Pancreas (tissue), 10 donors: ENCODE measurements at regions not wholly inside any gene's neighbourhood (a gene's known extent, or its start where the extent isn't known, plus 50 kb on each side); places are given as distances from the start of the nearest gene placed in this dataset.

Experiments
- ATAC-seq, 4 donors: fragments of 200-7000 bp; cut with Tn5 transposase; one replicate each; pipeline versions ENCODE4 v1.8.0 to v1.9.1; 2020; ENCODE audit warnings: mild to moderate bottlenecking in 4 of 4, moderate library complexity in 4 of 4
- DNase-seq, 6 donors: peaks; one replicate each; pipeline ENCODE4 v3.0.0-alpha.2; 2020
- FAIRE-seq: peaks from 2 replicates; lab custom pipeline; 2012; peaks lifted over from hg19 to GRCh38; lab: Jason Lieb, UNC
- H3K27ac ChIP-seq, 4 donors: fragments of 200-600 bp; sonication (generic); 1 replicate in 3 of 4; 2 replicates in 1 of 4; pipeline versions ENCODE4 v1.5.0 to v1.8.0; 2020
- H3K27me3 ChIP-seq, 4 donors: fragments of 200-600 bp; one replicate each; pipeline ENCODE4 v1.8.0; 2021
- H3K36me3 ChIP-seq, 3 donors: fragments of 200-600 bp; sonication (generic) in 1 of 3; one replicate each; pipeline versions ENCODE4 v1.5.0 to v1.8.0; 2020 to 2021
- H3K4me1 ChIP-seq, 3 donors: fragments of 200-600 bp; one replicate each; pipeline ENCODE4 v1.8.0; 2021
- H3K4me3 ChIP-seq, 4 donors: fragments of 200-600 bp; sonication (generic) in 2 of 4; one replicate each; pipeline versions ENCODE4 v1.5.0 to v1.8.0; 2020 to 2021
- H3K9me3 ChIP-seq, 4 donors: fragments of 200-600 bp; one replicate each; pipeline ENCODE4 v1.8.0; 2021
- CTCF ChIP-seq, 4 donors: fragments of 200-600 bp; sonication (generic) in 3 of 4; IDR thresholded peaks; one replicate each; pipeline versions ENCODE4 v1.5.0 to v1.8.0; 2021; ENCODE audit warnings: antibody characterized with exemption in 4 of 4
- WGBS, 2 donors: extraction: QIAGEN DNeasy Blood & Tissue Kit; methylation state at CpG; one replicate each; pipeline ENCODE4 v1.1.7; 2013; 5-methylcytosine and 5-hydroxymethylcytosine counted together
- intact Hi-C, 3 donors: fragments of 100-400 bp; cut with DNase I; formaldehyde crosslinking; loops; one replicate each; pipeline versions ENCODE4 v1.11.1 to v1.14.2; 2022
- donor health status: healthy with polysubstance abuse.
- donor health status: DM: no; HTN: no; CAD: no; lungs with moderate emphysema.
- donor health status: DM: no; HTN: no; CAD: no.
- donor health status: control.
- donor health status: control.
- donor health status: Bipolar disorder and iron deficiency.
- donor health status: DM: yes; HTN: yes; CAD: no.
- donor health status: DM: no; HTN: no; CAD: no.
- donor health status: DM: no; HTN: no; CAD: no.
- donor health status: DM: yes; HTN: yes; CAD: no.

DNA sequence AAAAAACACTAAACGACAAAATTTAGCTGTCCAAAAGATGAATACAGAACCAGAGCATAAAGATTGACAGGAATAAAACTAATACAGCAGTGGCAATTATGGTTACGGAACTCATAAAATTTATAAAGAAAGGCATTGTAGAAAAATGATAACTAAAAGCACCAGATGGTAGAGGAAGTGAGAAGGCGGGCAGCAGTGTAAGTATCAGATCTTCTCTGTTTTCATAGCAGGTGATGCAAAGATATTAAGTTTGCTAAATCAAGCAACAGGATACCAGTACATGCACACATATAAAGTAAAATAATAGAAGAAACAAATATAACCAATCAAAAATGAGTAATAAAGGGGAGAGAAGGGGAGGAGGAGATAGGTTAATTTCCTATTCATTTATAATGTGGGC lies 103.9 kb upstream of the MEX3C start:
- intact Hi-C loops: no loop called here
- TF ChIP-seq CTCF (IDR thresholded peaks at IDR 0.05): no peak
- no peak overlapping the region for H3K4me3 ChIP-seq
- H3K27me3 ChIP-seq: no peaks in the 10 kb centered on the region
- WGBS, 2 donors: 86 to 87% methylated on average over 3 of the region's 3 CpGs
- no peak for DNase-seq
- no peaks in the 10 kb centered on the region for H3K4me1 ChIP-seq
- no peaks in the 10 kb centered on the region for H3K9me3 ChIP-seq
- ATAC-seq: no peak
- H3K27ac ChIP-seq: no peak overlapping the region
- no peak for FAIRE-seq
- H3K36me3 ChIP-seq: no peaks in the 10 kb centered on the region

GRCh38 chr18:51316677-51317076 lies 119.2 kb upstream of the MEX3C start:
- Histone ChIP-seq H3K27ac (no peak overlapping the region), H3K27me3 (no peaks in the 10 kb centered on the region), H3K36me3 (no peaks in the 10 kb centered on the region), H3K4me3 (no peak overlapping the region), H3K4me1 (no peaks in the 10 kb centered on the region), H3K9me3 (no peaks in the 10 kb centered on the region)
- 71 to 77% methylated on average over 1 of the region's 1 CpG for WGBS, 2 donors
- no peak for FAIRE-seq
- no peak for TF ChIP-seq CTCF (IDR thresholded peaks at IDR 0.05)
- ATAC-seq: no peak
- intact Hi-C loops: no loop called here
- no peak for DNase-seq

DNA sequence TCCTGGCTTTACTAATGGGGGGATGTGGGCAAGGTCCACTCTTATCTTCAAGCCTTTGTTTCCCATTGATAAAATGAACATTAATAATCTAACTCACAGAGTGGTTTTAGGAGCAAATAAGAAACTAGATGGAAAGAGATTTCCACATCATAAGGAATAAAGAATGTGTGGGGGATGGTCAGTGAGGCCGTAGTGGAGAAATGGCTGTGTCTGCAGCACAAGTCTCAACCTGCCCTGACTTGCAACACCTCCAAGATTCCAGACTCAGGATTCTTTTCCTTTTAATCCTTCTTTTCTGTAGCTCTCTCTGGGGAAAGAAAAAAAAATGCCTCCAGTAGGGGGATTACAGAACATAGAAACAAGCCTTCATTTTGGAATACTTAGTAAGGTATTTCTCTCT lies 124.2 kb upstream of the MEX3C start:
- Histone ChIP-seq H3K4me1 (no peaks in the 10 kb centered on the region), H3K27ac (no peak overlapping the region), H3K4me3 (no peak overlapping the region), H3K27me3 (no peaks in the 10 kb centered on the region), H3K36me3 (no peaks in the 10 kb centered on the region), H3K9me3 (no peaks in the 10 kb centered on the region)
- FAIRE-seq (no peak), ATAC-seq (no peak), DNase-seq (no peak)
- intact Hi-C loops: no loop called here
- no peak for TF ChIP-seq CTCF (IDR thresholded peaks at IDR 0.05)
- WGBS, 2 donors: 30 to 50% methylated on average over 1 of the region's 1 CpG

- H3K4me3 ChIP-seq: no peak overlapping the region
- no peak for TF ChIP-seq CTCF (IDR thresholded peaks at IDR 0.05)
- 76 to 88% methylated on average over 4 of the region's 4 CpGs for WGBS, 2 donors
- no peaks in the 10 kb centered on the region for H3K27me3 ChIP-seq
- DNase-seq: no peak
- FAIRE-seq: no peak
- H3K36me3 ChIP-seq: no peaks in the 10 kb centered on the region
- no peak for ATAC-seq
- intact Hi-C loops: no loop called here
- H3K4me1 ChIP-seq: no peaks in the 10 kb centered on the region
- H3K27ac ChIP-seq: no peak overlapping the region
- H3K9me3 ChIP-seq: no peaks in the 10 kb centered on the region
Measured at GRCh38 chr18:51323961-51324360, 126.5 kb upstream of the MEX3C start.

GRCh38 chr18:51330148-51330547 lies 132.7 kb upstream of the MEX3C start:
- TF ChIP-seq CTCF (IDR thresholded peaks at IDR 0.05): no peak
- DNase-seq (no peak), ATAC-seq (no peak), FAIRE-seq (no peak)
- Histone ChIP-seq H3K4me1 (no peaks in the 10 kb centered on the region), H3K27ac (no peak overlapping the region), H3K27me3 (no peaks in the 10 kb centered on the region), H3K36me3 (no peaks in the 10 kb centered on the region), H3K9me3 (no peaks in the 10 kb centered on the region), H3K4me3 (no peak overlapping the region)
- intact Hi-C loops: no loop called here
- WGBS, 2 donors: 63 to 65% methylated on average over 4 of the region's 4 CpGs
